SK-N-SH (cell line): ENCODE measurements at regions not wholly inside any gene's neighbourhood (a gene's known extent, or its start where the extent isn't known, plus 50 kb on each side); places are given as distances from the start of the nearest gene placed in this dataset.

Experiments used
- CHD2 ChIP-seq: fragments of 150-350 bp; IDR thresholded peaks from 2 replicates; pipeline ENCODE4 v1.6.1; 2018; ENCODE audit warnings: low read length; ENCODE audit not compliant: partially characterized antibody
- EZH2phosphoT487 ChIP-seq: fragments of 200-600 bp; sonication (generic); IDR thresholded peaks from 2 replicates; pipeline ENCODE4 v1.6.1; 2017; ENCODE audit warnings: low read depth, mixed run types, mild to moderate bottlenecking, antibody characterized with exemption, moderate library complexity, borderline replicate concordance
- FOXJ3 ChIP-seq: sonication (generic); formaldehyde crosslinking; IDR thresholded peaks from 2 replicates; pipeline ENCODE4 v1.5.1; 2020; ENCODE audit warnings: mild to moderate bottlenecking, missing genetic modification reagents
- MXI1 ChIP-seq: IDR thresholded peaks from 2 replicates; pipeline ENCODE4 v1.6.1; 2012; ENCODE audit warnings: mild to moderate bottlenecking, low read depth, low read length, improper control_type of control experiment
- TF ChIP-seq, protein P1 (sequence below): fragments of 200-600 bp; sonication (generic); IDR thresholded peaks from 2 replicates; pipeline ENCODE4 v1.6.1; 2017; ENCODE audit warnings: antibody characterized with exemption, mild to moderate bottlenecking, moderate library complexity
- TF ChIP-seq, protein P2 (sequence below): IDR thresholded peaks from 2 replicates; pipeline ENCODE4 v1.4.0; 2012; ENCODE audit warnings: low read depth

DNA sequence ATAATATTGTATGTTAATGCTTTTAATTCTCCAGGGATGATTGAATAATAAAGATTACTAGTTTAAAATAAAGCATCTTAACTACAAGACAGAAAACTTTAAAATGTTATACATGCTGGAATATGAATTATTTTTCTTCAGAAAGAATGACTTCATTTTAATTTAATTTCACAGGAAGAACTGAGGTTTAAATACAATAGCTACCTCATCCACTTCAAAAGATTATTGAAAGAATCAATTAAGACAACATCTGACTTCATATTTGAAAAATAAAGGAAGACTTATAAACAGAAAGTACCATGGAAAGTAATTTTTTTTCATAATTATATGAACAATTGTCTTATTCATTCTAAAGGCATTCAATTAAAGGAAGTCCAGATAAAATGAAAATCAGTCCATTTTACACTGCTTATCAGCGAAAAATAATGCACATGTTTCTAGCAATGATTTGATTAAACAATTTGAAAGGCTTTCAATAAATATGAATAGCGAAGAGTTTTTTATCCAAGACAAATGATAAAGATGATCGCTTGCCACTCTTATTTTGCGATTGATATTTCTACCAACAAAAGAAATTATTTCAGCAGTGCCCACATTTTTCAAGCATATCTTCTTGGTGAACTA is 368.5 kb upstream of the OPRM1 start:
- TF ChIP-seq, protein P1, sequence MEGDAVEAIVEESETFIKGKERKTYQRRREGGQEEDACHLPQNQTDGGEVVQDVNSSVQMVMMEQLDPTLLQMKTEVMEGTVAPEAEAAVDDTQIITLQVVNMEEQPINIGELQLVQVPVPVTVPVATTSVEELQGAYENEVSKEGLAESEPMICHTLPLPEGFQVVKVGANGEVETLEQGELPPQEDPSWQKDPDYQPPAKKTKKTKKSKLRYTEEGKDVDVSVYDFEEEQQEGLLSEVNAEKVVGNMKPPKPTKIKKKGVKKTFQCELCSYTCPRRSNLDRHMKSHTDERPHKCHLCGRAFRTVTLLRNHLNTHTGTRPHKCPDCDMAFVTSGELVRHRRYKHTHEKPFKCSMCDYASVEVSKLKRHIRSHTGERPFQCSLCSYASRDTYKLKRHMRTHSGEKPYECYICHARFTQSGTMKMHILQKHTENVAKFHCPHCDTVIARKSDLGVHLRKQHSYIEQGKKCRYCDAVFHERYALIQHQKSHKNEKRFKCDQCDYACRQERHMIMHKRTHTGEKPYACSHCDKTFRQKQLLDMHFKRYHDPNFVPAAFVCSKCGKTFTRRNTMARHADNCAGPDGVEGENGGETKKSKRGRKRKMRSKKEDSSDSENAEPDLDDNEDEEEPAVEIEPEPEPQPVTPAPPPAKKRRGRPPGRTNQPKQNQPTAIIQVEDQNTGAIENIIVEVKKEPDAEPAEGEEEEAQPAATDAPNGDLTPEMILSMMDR: no peak
- TF ChIP-seq, protein P2, sequence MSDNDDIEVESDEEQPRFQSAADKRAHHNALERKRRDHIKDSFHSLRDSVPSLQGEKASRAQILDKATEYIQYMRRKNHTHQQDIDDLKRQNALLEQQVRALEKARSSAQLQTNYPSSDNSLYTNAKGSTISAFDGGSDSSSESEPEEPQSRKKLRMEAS: no peak
- TF ChIP-seq MXI1 (no peak), CHD2 (no peak), EZH2phosphoT487 (no peak), FOXJ3 (CRISPR knock-in tag) (no peak)
